ENCODE measurements at regions not wholly inside any gene's neighbourhood (a gene's known extent, or its start where the extent isn't known, plus 50 kb on each side); places are given as distances from the start of the nearest gene placed in this dataset.

DNA sequence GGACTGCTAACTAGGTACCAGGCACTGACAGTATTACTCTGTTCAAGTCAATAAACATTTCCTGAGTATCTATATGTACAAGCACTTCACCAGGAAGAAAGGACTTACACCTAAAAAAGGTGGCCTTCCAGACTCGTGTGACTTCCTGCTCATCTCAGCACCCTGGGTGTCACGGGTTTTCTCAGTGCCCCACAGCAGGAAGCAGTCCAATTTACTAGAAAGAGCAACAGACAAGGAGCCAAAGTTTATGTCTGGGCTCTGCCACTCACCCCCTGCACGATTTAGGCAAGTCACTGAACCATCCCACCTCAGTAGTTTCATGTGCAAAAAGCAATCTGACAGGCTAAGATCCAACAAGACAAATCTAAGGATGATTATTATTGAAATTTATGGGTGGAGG, 92.4 kb downstream of the TMEM215 start:
- no peaks in the 10 kb centered on the region for H3K4me1 ChIP-seq (ENCODE audit: control insufficient read depth, insufficient read depth, low read length, poor library complexity, severe bottlenecking)
- no peaks in the 10 kb centered on the region for H3K9me3 Mint-ChIP-seq
- no peak overlapping the region for H3K4me3 ChIP-seq (ENCODE audit: low read depth, low read length)
- peak in 1 of 3 donors; percentile 46 for DNase-seq
- H3K27ac ChIP-seq (ENCODE audit: insufficient read depth, low read length, poor library complexity, severe bottlenecking) = no peak overlapping the region
- no peaks in the 10 kb centered on the region for H3K27me3 Mint-ChIP-seq
- no peaks in the 10 kb centered on the region for H3K36me3 Mint-ChIP-seq
- H3K9me3 ChIP-seq (ENCODE audit: control insufficient read depth in 2 of 2, low read length in 2 of 2) = no peaks in the 10 kb centered on the region
- no peaks in the 10 kb centered on the region for H3K27me3 ChIP-seq (ENCODE audit: control insufficient read depth, insufficient read depth, low read length)
- H3K4me3 Mint-ChIP-seq = no peak overlapping the region
- no peaks in the 10 kb centered on the region for H3K36me3 ChIP-seq (ENCODE audit: control insufficient read depth, insufficient read depth, low read length)
- H3K4me1 Mint-ChIP-seq = no peaks in the 10 kb centered on the region
- no peak overlapping the region for H3K27ac Mint-ChIP-seq
- no peak for ATAC-seq (ENCODE audit: low read depth in 2 of 2)

DNA sequence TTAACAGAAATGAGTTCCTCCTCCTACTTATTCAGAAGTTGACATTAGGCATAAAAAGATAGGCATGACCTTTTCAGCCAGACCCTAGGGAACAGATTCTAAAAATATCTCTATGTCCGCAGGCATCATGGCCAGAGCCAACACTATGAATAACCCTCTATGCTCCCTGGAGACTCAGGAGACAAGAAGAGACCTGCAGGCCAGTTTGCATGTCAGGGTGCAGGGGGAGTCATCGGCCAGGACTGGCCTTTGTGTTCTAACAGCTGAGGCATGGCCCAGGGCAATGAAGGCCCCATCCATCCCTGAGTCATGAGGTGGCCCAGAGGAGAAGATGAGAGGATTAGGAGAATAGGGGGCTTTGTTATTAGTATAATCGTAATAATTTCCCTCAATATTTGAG, 93.8 kb downstream of the TMEM215 start:
- Mint-ChIP-seq H3K4me3 (no peak overlapping the region), H3K27ac (no peak overlapping the region), H3K36me3 (no peaks in the 10 kb centered on the region), H3K9me3 (no peaks in the 10 kb centered on the region), H3K27me3 (no peaks in the 10 kb centered on the region), H3K4me1 (no peaks in the 10 kb centered on the region)
- Histone ChIP-seq H3K4me1 (ENCODE audit: control insufficient read depth, insufficient read depth, low read length, poor library complexity, severe bottlenecking) (no peaks in the 10 kb centered on the region), H3K4me3 (ENCODE audit: low read depth, low read length) (no peak overlapping the region), H3K27me3 (ENCODE audit: control insufficient read depth, insufficient read depth, low read length) (no peaks in the 10 kb centered on the region), H3K36me3 (ENCODE audit: control insufficient read depth, insufficient read depth, low read length) (no peaks in the 10 kb centered on the region), H3K27ac (ENCODE audit: insufficient read depth, low read length, poor library complexity, severe bottlenecking) (no peak overlapping the region), H3K9me3 (ENCODE audit: control insufficient read depth in 2 of 2, low read length in 2 of 2) (no peaks in the 10 kb centered on the region)
- no peak for DNase-seq
- ATAC-seq (ENCODE audit: low read depth in 2 of 2) = no peak

DNA sequence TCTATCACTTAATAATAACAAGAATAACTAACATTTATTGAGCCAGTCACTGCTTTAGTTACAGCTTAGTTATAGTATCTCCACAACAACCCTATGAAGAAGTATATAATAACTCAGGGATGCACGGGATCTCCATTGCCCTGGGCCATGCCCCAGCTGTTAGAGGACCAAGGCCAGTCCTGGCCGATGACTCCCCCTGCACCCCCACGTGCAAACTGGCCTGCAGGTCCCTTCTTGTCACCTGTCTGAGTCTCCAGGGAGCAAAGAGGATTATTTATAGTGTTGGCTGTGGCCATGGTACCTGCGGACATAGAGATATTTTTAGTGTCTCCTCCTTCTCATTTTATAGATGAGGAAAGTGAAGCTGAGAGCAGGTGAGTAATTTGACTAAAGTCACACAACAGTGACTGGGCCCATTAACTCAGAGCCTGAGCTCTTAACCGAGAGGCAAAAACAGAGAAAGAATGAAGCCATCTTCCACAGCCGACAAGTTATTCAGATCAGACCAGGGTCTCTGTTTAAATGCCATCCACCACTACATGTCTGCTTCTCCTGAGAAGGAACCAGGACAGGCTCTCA, 94.4 kb downstream of the TMEM215 start:
- DNase-seq = no peak
- no peaks in the 10 kb centered on the region for H3K27me3 ChIP-seq (ENCODE audit: control insufficient read depth, insufficient read depth, low read length)
- no peaks in the 10 kb centered on the region for H3K36me3 ChIP-seq (ENCODE audit: control insufficient read depth, insufficient read depth, low read length)
- H3K27me3 Mint-ChIP-seq = no peaks in the 10 kb centered on the region
- no peak for ATAC-seq (ENCODE audit: low read depth in 2 of 2)
- no peaks in the 10 kb centered on the region for H3K4me1 ChIP-seq (ENCODE audit: control insufficient read depth, insufficient read depth, low read length, poor library complexity, severe bottlenecking)
- no peak overlapping the region for H3K27ac ChIP-seq (ENCODE audit: insufficient read depth, low read length, poor library complexity, severe bottlenecking)
- no peaks in the 10 kb centered on the region for H3K9me3 ChIP-seq (ENCODE audit: control insufficient read depth in 2 of 2, low read length in 2 of 2)
- H3K4me1 Mint-ChIP-seq = no peaks in the 10 kb centered on the region
- H3K9me3 Mint-ChIP-seq = no peaks in the 10 kb centered on the region
- no peaks in the 10 kb centered on the region for H3K36me3 Mint-ChIP-seq
- no peak overlapping the region for H3K4me3 Mint-ChIP-seq
- no peak overlapping the region for H3K4me3 ChIP-seq (ENCODE audit: low read depth, low read length)
- no peak overlapping the region for H3K27ac Mint-ChIP-seq

DNA sequence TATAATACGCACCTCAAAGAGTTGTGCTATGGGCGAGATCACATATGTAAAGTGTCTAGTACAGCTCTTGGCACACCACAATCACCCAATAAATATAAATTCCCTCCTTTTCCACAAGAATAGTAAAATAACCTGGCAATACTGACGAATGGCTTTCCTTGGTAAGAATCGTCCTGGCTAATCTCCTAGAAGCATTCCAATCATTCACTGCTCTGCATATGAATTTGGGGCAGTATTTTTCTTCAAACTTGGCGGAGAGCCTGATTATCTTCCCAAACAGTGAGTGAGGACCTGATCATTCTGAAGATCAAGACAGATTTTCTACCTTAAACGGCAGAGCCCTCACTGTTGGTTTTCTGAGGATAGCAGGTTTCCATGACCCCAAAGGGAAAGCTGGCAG, 96.0 kb downstream of the TMEM215 start:
- ATAC-seq (ENCODE audit: low read depth in 2 of 2) (no peak), DNase-seq (no peak)
- Histone ChIP-seq H3K9me3 (ENCODE audit: control insufficient read depth in 2 of 2, low read length in 2 of 2) (no peaks in the 10 kb centered on the region), H3K27me3 (ENCODE audit: control insufficient read depth, insufficient read depth, low read length) (no peaks in the 10 kb centered on the region), H3K4me3 (ENCODE audit: low read depth, low read length) (no peak overlapping the region), H3K27ac (ENCODE audit: insufficient read depth, low read length, poor library complexity, severe bottlenecking) (no peak overlapping the region), H3K4me1 (ENCODE audit: control insufficient read depth, insufficient read depth, low read length, poor library complexity, severe bottlenecking) (no peaks in the 10 kb centered on the region), H3K36me3 (ENCODE audit: control insufficient read depth, insufficient read depth, low read length) (no peaks in the 10 kb centered on the region)
- no peaks in the 10 kb centered on the region for H3K4me1 Mint-ChIP-seq
- no peak overlapping the region for H3K4me3 Mint-ChIP-seq
- no peak overlapping the region for H3K27ac Mint-ChIP-seq
- H3K36me3 Mint-ChIP-seq = no peaks in the 10 kb centered on the region
- no peaks in the 10 kb centered on the region for H3K9me3 Mint-ChIP-seq
- no peaks in the 10 kb centered on the region for H3K27me3 Mint-ChIP-seq

DNA sequence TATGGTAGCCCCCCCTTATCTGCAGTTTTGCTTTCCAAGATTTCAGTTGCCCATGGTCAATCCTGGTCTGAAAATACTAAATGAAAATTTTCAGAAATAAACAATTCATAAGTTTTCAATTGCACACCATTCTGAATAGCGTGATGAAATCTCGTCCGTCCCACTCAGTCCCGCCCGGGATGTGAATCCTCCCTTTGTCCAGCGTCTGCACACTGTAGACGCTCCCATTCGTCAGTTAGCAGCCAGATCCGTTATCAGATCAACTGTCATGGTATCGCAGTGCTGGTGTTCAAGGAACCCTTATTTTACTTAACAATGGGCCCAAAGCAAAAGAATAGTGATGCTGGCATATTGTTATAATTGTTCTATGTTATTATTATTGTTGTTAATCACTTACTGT, 98.6 kb downstream of the TMEM215 start:
- no peak for ATAC-seq (ENCODE audit: low read depth in 2 of 2)
- Histone ChIP-seq H3K9me3 (ENCODE audit: control insufficient read depth in 2 of 2, low read length in 2 of 2) (no peaks in the 10 kb centered on the region), H3K4me1 (ENCODE audit: control insufficient read depth, insufficient read depth, low read length, poor library complexity, severe bottlenecking) (no peaks in the 10 kb centered on the region), H3K27ac (ENCODE audit: insufficient read depth, low read length, poor library complexity, severe bottlenecking) (no peak overlapping the region), H3K4me3 (ENCODE audit: low read depth, low read length) (no peak overlapping the region), H3K27me3 (ENCODE audit: control insufficient read depth, insufficient read depth, low read length) (no peaks in the 10 kb centered on the region), H3K36me3 (ENCODE audit: control insufficient read depth, insufficient read depth, low read length) (no peaks in the 10 kb centered on the region)
- Mint-ChIP-seq H3K4me1 (no peaks in the 10 kb centered on the region), H3K36me3 (no peaks in the 10 kb centered on the region), H3K4me3 (no peak overlapping the region), H3K9me3 (peaks cover 0 to 1% (median 0%) of the 10 kb centered on the region in 7 donors), H3K27me3 (no peaks in the 10 kb centered on the region), H3K27ac (no peak overlapping the region)
- DNase-seq = no peak

DNA sequence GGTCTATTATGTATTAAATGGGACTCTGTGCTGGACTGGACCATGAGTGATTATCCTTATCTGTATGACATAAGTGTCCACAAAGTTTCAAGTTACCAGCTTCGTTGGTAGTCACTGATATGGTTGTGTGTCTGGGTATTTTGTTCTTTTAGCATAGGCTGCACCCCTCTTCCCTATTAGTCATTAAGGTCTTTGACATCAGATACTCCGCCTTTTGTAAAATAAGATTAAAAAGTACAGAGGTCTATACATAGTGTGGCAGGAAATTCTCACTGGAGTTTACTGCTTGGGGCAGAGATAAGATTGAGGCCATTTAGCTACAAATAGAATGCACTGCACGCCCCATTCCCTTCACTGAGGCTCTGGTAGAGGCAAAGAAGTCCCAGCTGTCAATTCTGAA, 99.4 kb downstream of the TMEM215 start:
- no peak for DNase-seq
- H3K9me3 Mint-ChIP-seq = peaks cover 0 to 1% (median 0%) of the 10 kb centered on the region in 7 donors

DNA sequence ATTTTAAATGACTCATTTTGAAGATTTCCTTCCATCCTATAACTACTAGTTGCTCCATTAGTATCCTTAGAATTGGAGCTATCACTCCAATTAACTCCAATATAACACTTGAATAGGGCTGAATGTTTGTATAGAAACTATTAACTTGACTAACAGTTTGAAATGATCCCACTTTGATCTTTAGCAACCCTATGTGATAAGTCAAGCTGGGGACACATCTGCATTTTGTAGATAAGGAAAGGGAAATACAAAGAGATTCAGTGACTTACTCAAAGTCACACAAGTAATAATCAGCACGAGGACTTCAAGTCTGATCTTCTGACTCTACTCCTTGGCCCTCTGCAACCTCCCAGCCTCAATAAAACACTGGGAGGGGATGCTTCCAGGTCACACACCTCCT, 101.1 kb downstream of the TMEM215 start:
- H3K36me3 ChIP-seq (ENCODE audit: control insufficient read depth, insufficient read depth, low read length) = no peaks in the 10 kb centered on the region
- Mint-ChIP-seq H3K36me3 (no peaks in the 10 kb centered on the region), H3K27ac (no peak overlapping the region), H3K4me3 (no peak overlapping the region), H3K4me1 (no peaks in the 10 kb centered on the region), H3K27me3 (no peaks in the 10 kb centered on the region), H3K9me3 (peaks cover 0 to 1% (median 0%) of the 10 kb centered on the region in 7 donors)
- no peaks in the 10 kb centered on the region for H3K4me1 ChIP-seq (ENCODE audit: control insufficient read depth, insufficient read depth, low read length, poor library complexity, severe bottlenecking)
- DNase-seq (no peak), ATAC-seq (ENCODE audit: low read depth in 2 of 2) (no peak)
- no peak overlapping the region for H3K27ac ChIP-seq (ENCODE audit: insufficient read depth, low read length, poor library complexity, severe bottlenecking)
- no peaks in the 10 kb centered on the region for H3K27me3 ChIP-seq (ENCODE audit: control insufficient read depth, insufficient read depth, low read length)
- no peak overlapping the region for H3K4me3 ChIP-seq (ENCODE audit: low read depth, low read length)
- no peaks in the 10 kb centered on the region for H3K9me3 ChIP-seq (ENCODE audit: control insufficient read depth in 2 of 2, low read length in 2 of 2)

More for the DNA sequence above, 99.4 kb downstream of the TMEM215 start:
- Mint-ChIP-seq H3K27me3 (no peaks in the 10 kb centered on the region), H3K27ac (no peak overlapping the region), H3K4me1 (no peaks in the 10 kb centered on the region), H3K4me3 (no peak overlapping the region), H3K36me3 (no peaks in the 10 kb centered on the region)
- H3K9me3 ChIP-seq (ENCODE audit: control insufficient read depth in 2 of 2, low read length in 2 of 2) = no peaks in the 10 kb centered on the region
- H3K36me3 ChIP-seq (ENCODE audit: control insufficient read depth, insufficient read depth, low read length) = no peaks in the 10 kb centered on the region
- H3K4me3 ChIP-seq (ENCODE audit: low read depth, low read length) = no peak overlapping the region
- no peaks in the 10 kb centered on the region for H3K4me1 ChIP-seq (ENCODE audit: control insufficient read depth, insufficient read depth, low read length, poor library complexity, severe bottlenecking)
- H3K27me3 ChIP-seq (ENCODE audit: control insufficient read depth, insufficient read depth, low read length) = no peaks in the 10 kb centered on the region
- no peak for ATAC-seq (ENCODE audit: low read depth in 2 of 2)
- no peak overlapping the region for H3K27ac ChIP-seq (ENCODE audit: insufficient read depth, low read length, poor library complexity, severe bottlenecking)

DNA sequence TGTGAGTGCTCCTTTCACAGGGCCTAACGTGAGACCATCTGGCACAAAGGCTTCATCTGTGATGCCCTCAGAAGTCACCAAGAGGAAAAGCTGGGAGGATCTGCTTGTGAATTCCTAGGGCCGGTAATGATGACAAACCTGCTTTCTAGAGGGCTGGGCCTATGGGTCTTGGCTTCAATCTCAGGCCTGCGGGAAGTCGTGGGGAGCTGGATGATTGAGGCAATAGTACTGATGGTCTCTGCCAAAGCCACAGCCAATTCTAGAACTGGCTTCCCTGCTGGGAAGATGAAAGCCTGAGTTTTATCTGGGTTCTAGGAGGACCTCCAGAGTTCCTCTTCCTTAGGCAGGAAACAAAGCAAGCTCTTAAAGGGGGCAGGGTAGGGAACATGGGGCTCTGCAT, 102.7 kb downstream of the TMEM215 start:
- Histone ChIP-seq H3K27me3 (ENCODE audit: control insufficient read depth, insufficient read depth, low read length) (no peaks in the 10 kb centered on the region), H3K36me3 (ENCODE audit: control insufficient read depth, insufficient read depth, low read length) (no peaks in the 10 kb centered on the region), H3K4me3 (ENCODE audit: low read depth, low read length) (no peak overlapping the region), H3K27ac (ENCODE audit: insufficient read depth, low read length, poor library complexity, severe bottlenecking) (no peak overlapping the region), H3K4me1 (ENCODE audit: control insufficient read depth, insufficient read depth, low read length, poor library complexity, severe bottlenecking) (no peaks in the 10 kb centered on the region), H3K9me3 (ENCODE audit: control insufficient read depth in 2 of 2, low read length in 2 of 2) (no peaks in the 10 kb centered on the region)
- Mint-ChIP-seq H3K27me3 (peaks cover 9% of the 10 kb centered on the region), H3K36me3 (no peaks in the 10 kb centered on the region), H3K9me3 (peaks cover 0 to 1% (median 0%) of the 10 kb centered on the region in 7 donors), H3K4me1 (no peaks in the 10 kb centered on the region), H3K4me3 (no peak overlapping the region), H3K27ac (no peak overlapping the region)
- DNase-seq (no peak), ATAC-seq (ENCODE audit: low read depth in 2 of 2) (no peak)

Measured in CD4-positive, CD25-positive, alpha-beta regulatory T cell (primary cell).